ENCODE measurements at regions not wholly inside any gene's neighbourhood (a gene's known extent, or its start where the extent isn't known, plus 50 kb on each side); places are given as distances from the start of the nearest gene placed in this dataset.

DNA sequence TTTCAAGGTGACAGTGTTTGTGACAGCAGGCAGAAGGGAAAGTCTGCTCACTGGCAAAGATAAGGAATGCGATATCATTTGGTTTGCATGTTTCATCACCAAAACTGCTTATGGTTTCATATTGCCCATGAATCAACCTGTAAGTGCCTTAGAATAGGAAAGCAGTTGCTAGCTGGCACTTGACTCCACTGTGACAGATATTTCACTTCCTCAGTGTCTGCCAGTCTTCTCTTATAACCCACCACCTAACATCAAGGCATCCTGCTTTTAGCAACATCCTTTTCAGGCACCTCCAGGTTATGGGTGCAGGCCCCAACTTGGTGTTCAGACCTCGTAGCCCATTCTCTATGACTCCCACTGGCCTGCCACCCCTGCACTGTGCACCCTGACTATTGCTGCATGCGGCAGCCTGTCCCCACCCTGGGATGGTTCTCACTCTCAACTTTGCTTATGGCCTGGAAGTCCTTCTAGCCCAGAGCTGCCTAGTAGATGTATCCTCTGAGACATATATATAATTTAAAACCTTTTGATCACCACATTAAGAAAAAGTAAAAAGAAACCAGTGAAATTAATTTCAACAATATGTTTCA, 154.4 kb upstream of the RARB start:
- Mint-ChIP-seq H3K27me3 (ENCODE audit: insufficient read depth) (no peaks in the 10 kb centered on the region; the same call in 1 of the 2 replicates), H3K27ac (no peak overlapping the region), H3K36me3 (ENCODE audit: low read depth) (0 out of 2 replicates have a peak, but pooled peaks cover under 1% of the 10 kb centered on the region), H3K9me3 (peaks cover 2% of the 10 kb centered on the region; the same call in 1 of the 2 replicates), H3K4me1 (ENCODE audit: low read depth) (no peaks in the 10 kb centered on the region), H3K4me3 (no peak overlapping the region)
- DNase-seq: no peak
- TF ChIP-seq, protein P1, sequence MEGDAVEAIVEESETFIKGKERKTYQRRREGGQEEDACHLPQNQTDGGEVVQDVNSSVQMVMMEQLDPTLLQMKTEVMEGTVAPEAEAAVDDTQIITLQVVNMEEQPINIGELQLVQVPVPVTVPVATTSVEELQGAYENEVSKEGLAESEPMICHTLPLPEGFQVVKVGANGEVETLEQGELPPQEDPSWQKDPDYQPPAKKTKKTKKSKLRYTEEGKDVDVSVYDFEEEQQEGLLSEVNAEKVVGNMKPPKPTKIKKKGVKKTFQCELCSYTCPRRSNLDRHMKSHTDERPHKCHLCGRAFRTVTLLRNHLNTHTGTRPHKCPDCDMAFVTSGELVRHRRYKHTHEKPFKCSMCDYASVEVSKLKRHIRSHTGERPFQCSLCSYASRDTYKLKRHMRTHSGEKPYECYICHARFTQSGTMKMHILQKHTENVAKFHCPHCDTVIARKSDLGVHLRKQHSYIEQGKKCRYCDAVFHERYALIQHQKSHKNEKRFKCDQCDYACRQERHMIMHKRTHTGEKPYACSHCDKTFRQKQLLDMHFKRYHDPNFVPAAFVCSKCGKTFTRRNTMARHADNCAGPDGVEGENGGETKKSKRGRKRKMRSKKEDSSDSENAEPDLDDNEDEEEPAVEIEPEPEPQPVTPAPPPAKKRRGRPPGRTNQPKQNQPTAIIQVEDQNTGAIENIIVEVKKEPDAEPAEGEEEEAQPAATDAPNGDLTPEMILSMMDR (IDR thresholded peaks at IDR 0.05): no peak

DNA sequence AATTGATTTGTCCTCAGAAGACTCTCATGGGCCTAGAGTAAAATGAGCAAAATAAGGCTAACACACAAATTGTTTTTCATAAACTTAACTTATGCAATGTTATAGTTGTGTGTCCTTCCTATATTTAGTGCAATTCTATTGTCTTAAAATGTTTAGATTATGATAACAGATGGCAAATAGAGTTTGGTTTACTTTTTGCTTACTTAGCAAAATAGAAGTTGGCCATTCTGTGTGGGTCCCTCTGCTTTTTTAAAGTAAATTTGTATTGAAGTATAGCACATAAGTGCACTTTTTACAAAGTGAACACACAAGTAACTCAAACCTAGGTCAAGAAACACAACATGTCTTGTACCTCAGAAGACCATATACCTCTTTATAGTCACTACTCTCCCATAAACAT, 150.6 kb upstream of the RARB start:
- no peak for DNase-seq
- H3K4me3 Mint-ChIP-seq: no peak overlapping the region
- no peaks in the 10 kb centered on the region for H3K36me3 Mint-ChIP-seq (ENCODE audit: low read depth)
- H3K4me1 Mint-ChIP-seq (ENCODE audit: low read depth): no peaks in the 10 kb centered on the region
- H3K27me3 Mint-ChIP-seq (ENCODE audit: insufficient read depth): no peaks in the 10 kb centered on the region; the same call in 1 of the 2 replicates
- peaks cover 3% of the 10 kb centered on the region for H3K9me3 Mint-ChIP-seq
- H3K27ac Mint-ChIP-seq: no peak overlapping the region
- TF ChIP-seq, protein P1 (IDR thresholded peaks at IDR 0.05): no peak

DNA sequence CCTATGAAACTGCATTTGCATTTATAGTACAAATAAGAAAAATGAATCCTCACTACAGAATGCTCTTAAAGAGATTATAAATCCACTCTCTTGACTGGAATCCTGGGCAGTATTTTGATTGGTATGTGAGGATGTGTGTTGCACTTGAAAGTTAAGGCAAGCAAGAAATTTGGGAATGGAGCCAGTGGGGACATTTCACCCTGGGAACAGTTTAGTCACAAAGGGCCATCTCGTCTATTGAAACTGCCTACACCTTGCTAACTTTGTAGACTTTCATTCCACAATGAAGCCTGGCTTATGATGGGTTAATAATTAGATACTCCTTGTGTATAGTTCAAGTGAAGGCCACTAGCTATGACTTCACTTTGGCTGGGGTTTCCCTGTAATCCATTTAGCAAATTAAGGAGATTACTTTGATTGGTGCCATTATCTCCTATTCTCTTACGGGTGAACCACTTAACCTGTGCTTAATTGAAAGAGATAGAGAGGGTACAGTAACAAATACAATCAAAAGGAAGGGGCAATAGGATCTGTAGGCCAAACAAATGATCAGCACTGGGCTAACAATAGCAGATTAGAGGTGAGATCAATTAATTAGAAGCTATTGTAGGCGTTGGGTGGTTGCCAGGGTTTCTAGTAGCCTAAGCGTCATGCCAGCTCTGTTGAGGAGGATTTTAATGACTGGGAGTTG, 146.9 kb upstream of the RARB start:
- DNase-seq: no peak
- TF ChIP-seq, protein P1 (IDR thresholded peaks at IDR 0.05): no peak
- Mint-ChIP-seq H3K36me3 (ENCODE audit: low read depth) (no peaks in the 10 kb centered on the region), H3K4me1 (ENCODE audit: low read depth) (no peaks in the 10 kb centered on the region), H3K27ac (no peak overlapping the region), H3K27me3 (ENCODE audit: insufficient read depth) (no peaks in the 10 kb centered on the region), H3K9me3 (peaks cover 9% of the 10 kb centered on the region), H3K4me3 (no peak overlapping the region)

DNA sequence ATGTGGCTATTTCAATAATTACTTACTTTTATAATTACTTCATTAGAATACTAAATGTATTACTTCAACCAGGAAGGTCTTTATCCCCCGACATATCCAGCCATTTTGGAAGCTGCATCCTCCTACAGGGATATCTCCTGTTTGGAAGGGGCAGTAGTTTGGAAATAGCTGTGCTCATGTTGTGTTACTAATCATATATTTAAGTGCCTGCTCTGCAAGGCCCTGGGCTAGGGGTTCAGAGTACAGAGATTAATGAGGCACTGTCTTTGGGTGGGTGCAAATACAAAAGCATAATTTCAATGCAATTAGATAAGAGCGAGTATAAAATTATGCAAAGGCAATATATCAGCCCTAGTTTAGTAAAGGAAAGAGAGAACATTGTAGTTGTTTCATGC, 146.3 kb upstream of the RARB start:
- H3K4me1 Mint-ChIP-seq (ENCODE audit: low read depth): no peaks in the 10 kb centered on the region
- no peaks in the 10 kb centered on the region for H3K36me3 Mint-ChIP-seq (ENCODE audit: low read depth)
- no peak overlapping the region for H3K27ac Mint-ChIP-seq
- no peak overlapping the region for H3K4me3 Mint-ChIP-seq
- no peaks in the 10 kb centered on the region for H3K27me3 Mint-ChIP-seq (ENCODE audit: insufficient read depth)
- peaks cover 14% of the 10 kb centered on the region for H3K9me3 Mint-ChIP-seq
- TF ChIP-seq, protein P1 (IDR thresholded peaks at IDR 0.05): no peak
- no peak for DNase-seq

DNA sequence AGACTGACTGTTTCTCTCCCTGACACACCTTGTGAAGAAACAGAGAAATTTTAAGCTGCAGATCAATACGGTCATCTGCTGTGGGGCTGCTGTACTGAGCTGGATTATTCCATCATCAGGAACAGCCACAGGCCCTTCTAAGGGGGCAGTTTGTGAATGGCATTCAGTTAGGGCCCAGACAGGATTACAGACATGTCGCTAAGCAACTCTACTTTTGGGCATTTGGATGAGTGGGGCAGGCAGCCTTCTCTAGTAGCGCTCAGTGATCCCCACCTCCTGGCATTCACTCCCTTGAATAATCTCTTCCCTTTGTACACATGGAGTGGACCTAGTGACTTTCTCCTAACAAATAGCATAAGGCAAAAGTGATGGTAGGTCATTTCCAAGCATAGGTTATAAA, 144.4 kb upstream of the RARB start:
- Mint-ChIP-seq H3K9me3 (peaks cover 20% of the 10 kb centered on the region), H3K4me3 (no peak overlapping the region), H3K4me1 (ENCODE audit: low read depth) (no peaks in the 10 kb centered on the region), H3K36me3 (ENCODE audit: low read depth) (no peaks in the 10 kb centered on the region), H3K27me3 (ENCODE audit: insufficient read depth) (no peaks in the 10 kb centered on the region), H3K27ac (no peak overlapping the region)
- TF ChIP-seq, protein P1 (IDR thresholded peaks at IDR 0.05): no peak
- DNase-seq: no peak

Data from HFFc6 (cell line).